ENCODE measurements at regions not wholly inside any gene's neighbourhood (a gene's known extent, or its start where the extent isn't known, plus 50 kb on each side); places are given as distances from the start of the nearest gene placed in this dataset.

DNA sequence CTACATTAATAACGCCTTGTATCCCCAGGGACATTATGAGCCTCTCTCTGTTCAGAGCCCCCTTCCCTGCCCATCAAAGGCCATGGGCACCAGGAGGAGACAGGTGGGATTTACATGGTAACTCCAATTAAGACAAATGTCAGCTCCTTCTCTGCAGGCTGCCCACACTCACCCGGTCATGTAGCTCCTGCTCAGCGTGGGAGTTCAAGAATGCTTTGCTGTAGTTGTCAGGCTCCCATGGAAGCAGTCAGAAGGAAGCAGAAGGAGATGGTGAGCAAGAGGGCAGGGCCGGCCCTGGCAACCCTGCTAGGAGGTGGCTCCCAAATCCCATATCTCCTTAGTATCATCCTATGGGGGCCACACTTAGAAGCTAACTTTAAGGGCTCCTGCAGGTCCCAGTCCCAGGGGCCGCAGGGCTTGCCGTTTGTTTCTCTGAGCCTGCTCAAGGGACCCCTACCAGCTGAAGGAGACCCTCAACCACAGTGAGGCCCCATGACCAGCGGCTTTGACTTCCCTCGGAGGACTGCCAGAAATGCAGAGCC, 218.4 kb upstream of the TLE3 start:
- TF ChIP-seq CTCF (IDR thresholded peaks at IDR 0.05) (no peak), EP300 (IDR thresholded peaks at IDR 0.05) (no peak)

All from stomach (tissue), 4 donors.